Peyer's patch (tissue), 4 donors: ENCODE measurements at regions not wholly inside any gene's neighbourhood (a gene's known extent, or its start where the extent isn't known, plus 50 kb on each side); places are given as distances from the start of the nearest gene placed in this dataset.

Experiments used
- DNase-seq, 3 donors: peaks; one replicate each; pipeline ENCODE4 v3.0.0-alpha.2; 2017 to 2019
- H3K27ac ChIP-seq, 4 donors: fragments of 200-600 bp; sonication (generic); one replicate each; pipeline ENCODE4 v1.5.1; 2016 to 2019
- H3K27me3 ChIP-seq, 2 donors: fragments of 200-600 bp; sonication (generic); one replicate each; pipeline ENCODE4 v1.5.1; 2019
- H3K36me3 ChIP-seq, 3 donors: fragments of 200-600 bp; sonication (generic); one replicate each; pipeline ENCODE4 v1.5.1; 2016 to 2019
- H3K4me1 ChIP-seq, 4 donors: fragments of 200-600 bp; sonication (generic); one replicate each; pipeline ENCODE4 v1.5.1; 2016 to 2019
- H3K4me3 ChIP-seq, 4 donors: fragments of 200-600 bp; sonication (generic); 1 replicate in 3 of 4; 2 replicates in 1 of 4; pipeline ENCODE4 v1.5.1; 2016 to 2019; ENCODE audit warnings: mild to moderate bottlenecking in 1 of 4
- H3K9me3 ChIP-seq, 4 donors: fragments of 200-600 bp; sonication (generic); one replicate each; pipeline ENCODE4 v1.5.1; 2016 to 2019; ENCODE audit warnings: mild to moderate bottlenecking in 1 of 4
- CTCF ChIP-seq, 6 experiments: fragments of 450-650 bp in 4 of 6; fragments of 200-600 bp in 2 of 6; sonication (generic) in 1 of 6; IDR thresholded peaks; one replicate each; pipeline ENCODE4 v1.5.1; 2017 to 2019; ENCODE audit warnings: antibody characterized with exemption in 6 of 6, mild to moderate bottlenecking in 3 of 6, moderate library complexity in 1 of 6
- POLR2A ChIP-seq, 2 donors: fragments of 450-650 bp; IDR thresholded peaks; one replicate each; pipeline ENCODE4 v1.5.1; 2017; ENCODE audit warnings: antibody characterized with exemption in 2 of 2, mild to moderate bottlenecking in 2 of 2, moderate library complexity in 2 of 2

DNA sequence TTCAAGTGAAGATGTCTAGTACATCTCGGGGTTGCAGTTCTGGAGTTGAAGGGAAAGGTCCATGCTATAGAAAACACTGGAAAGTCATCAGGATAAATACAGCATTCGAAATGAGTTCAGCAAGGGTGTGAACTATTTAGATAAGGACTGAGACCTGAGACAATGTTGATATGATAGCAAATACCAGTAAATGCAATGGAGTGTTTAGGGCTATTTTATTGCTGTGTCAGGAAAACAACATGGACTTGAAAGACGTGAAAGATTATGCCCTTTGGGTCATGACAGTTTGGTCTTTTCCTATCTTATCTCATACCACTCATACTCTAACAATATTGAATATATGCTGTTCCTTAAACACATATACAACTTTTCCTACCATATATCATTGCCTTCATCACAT, 1776.2 kb upstream of the SEL1L start:
- TF ChIP-seq CTCF (IDR thresholded peaks at IDR 0.05) (no peak), POLR2A (IDR thresholded peaks at IDR 0.05) (no peak)
- H3K27me3 ChIP-seq: no peaks in the 10 kb centered on the region
- H3K9me3 ChIP-seq: no peaks in the 10 kb centered on the region
- H3K27ac ChIP-seq: no peak overlapping the region
- H3K4me3 ChIP-seq: no peak overlapping the region
- no peak for DNase-seq
- no peaks in the 10 kb centered on the region for H3K4me1 ChIP-seq
- no peaks in the 10 kb centered on the region for H3K36me3 ChIP-seq

- Histone ChIP-seq H3K36me3 (no peaks in the 10 kb centered on the region), H3K9me3 (no peaks in the 10 kb centered on the region)
- DNase-seq: no peak
These were observed 1778.9 kb upstream of the SEL1L start for GRCh38 chr14:83312511-83312910.

GRCh38 chr14:83314764-83315163, 1781.1 kb upstream of the SEL1L start:
- Histone ChIP-seq H3K4me1 (no peaks in the 10 kb centered on the region), H3K27me3 (no peaks in the 10 kb centered on the region), H3K9me3 (no peaks in the 10 kb centered on the region), H3K4me3 (no peak overlapping the region), H3K36me3 (no peaks in the 10 kb centered on the region), H3K27ac (no peak overlapping the region)
- TF ChIP-seq CTCF (IDR thresholded peaks at IDR 0.05) (no peak), POLR2A (IDR thresholded peaks at IDR 0.05) (no peak)
- DNase-seq: no peak

More at GRCh38 chr14:83312511-83312910, 1778.9 kb upstream of the SEL1L start:
- TF ChIP-seq POLR2A (IDR thresholded peaks at IDR 0.05) (no peak), CTCF (IDR thresholded peaks at IDR 0.05) (no peak)
- Histone ChIP-seq H3K4me3 (no peak overlapping the region), H3K27ac (no peak overlapping the region), H3K4me1 (no peaks in the 10 kb centered on the region), H3K27me3 (no peaks in the 10 kb centered on the region)

- Histone ChIP-seq H3K4me3 (no peak overlapping the region), H3K36me3 (no peaks in the 10 kb centered on the region), H3K9me3 (no peaks in the 10 kb centered on the region), H3K4me1 (no peaks in the 10 kb centered on the region), H3K27me3 (no peaks in the 10 kb centered on the region), H3K27ac (no peak overlapping the region)
- TF ChIP-seq POLR2A (IDR thresholded peaks at IDR 0.05) (no peak), CTCF (IDR thresholded peaks at IDR 0.05) (no peak)
- no peak for DNase-seq
These were observed 1782.7 kb upstream of the SEL1L start for GRCh38 chr14:83316356-83316755.

DNA sequence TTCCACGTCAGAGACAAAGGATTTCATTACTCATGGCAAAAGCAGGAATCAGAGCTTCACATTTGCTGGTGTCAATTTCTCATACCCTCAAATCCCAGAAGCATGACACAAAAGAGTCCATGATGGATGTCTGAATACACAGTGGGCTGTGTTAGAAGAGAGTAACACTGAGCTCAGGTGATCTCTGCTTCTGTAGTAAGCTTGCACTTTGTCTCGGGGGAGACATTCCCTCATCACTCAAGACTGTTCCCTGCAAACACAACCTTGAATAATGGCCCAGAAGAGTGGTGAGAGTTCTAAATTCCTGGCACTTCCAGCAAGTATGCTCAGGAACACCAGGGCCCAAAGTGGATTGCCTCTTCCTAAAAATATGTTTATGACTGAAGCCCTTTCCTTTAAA, 1787.2 kb upstream of the SEL1L start:
- Histone ChIP-seq H3K27me3 (no peaks in the 10 kb centered on the region), H3K9me3 (no peaks in the 10 kb centered on the region), H3K4me1 (no peaks in the 10 kb centered on the region), H3K27ac (no peak overlapping the region), H3K36me3 (no peaks in the 10 kb centered on the region), H3K4me3 (no peak overlapping the region)
- DNase-seq: no peak
- TF ChIP-seq CTCF (IDR thresholded peaks at IDR 0.05): no peak
- no peak for TF ChIP-seq POLR2A (IDR thresholded peaks at IDR 0.05)

DNA sequence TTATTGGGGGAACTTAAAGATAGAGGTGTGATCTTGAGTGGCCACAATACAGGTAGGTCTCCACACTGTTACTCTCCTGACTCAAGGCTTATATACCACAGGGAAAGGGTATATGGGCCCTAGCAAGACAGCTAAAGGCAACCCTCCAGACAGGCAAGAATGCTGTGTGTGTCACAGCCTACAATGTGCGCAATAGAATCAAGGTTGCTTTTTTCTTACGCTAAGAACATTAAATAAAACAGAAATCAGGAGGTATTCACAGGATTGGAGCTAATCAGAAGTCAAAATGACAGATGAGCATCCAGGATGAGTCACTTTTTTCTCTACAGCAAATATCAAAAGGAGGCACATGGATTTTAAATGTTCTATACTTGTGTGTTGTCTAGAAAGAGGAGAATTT, 1797.9 kb upstream of the SEL1L start:
- TF ChIP-seq POLR2A (IDR thresholded peaks at IDR 0.05) (no peak), CTCF (IDR thresholded peaks at IDR 0.05) (no peak)
- DNase-seq: no peak

More for the DNA sequence above, 1797.9 kb upstream of the SEL1L start:
- no peaks in the 10 kb centered on the region for H3K27me3 ChIP-seq
- no peaks in the 10 kb centered on the region for H3K4me1 ChIP-seq
- H3K36me3 ChIP-seq: no peaks in the 10 kb centered on the region
- no peak overlapping the region for H3K27ac ChIP-seq
- no peak overlapping the region for H3K4me3 ChIP-seq
- no peaks in the 10 kb centered on the region for H3K9me3 ChIP-seq
